ENCODE measurements at regions not wholly inside any gene's neighbourhood (a gene's known extent, or its start where the extent isn't known, plus 50 kb on each side); places are given as distances from the start of the nearest gene placed in this dataset.

GRCh38 chr2:219980638-219981037 lies 353.2 kb downstream of the SLC4A3 start (continued):
- TF ChIP-seq E2F4 (CRISPR knock-in tag; IDR thresholded peaks at IDR 0.05; ENCODE audit: borderline replicate concordance, low read depth) (no peak), ZNF512 (CRISPR knock-in tag; IDR thresholded peaks at IDR 0.05; ENCODE audit: borderline replicate concordance) (no peak), MYBL2 (CRISPR knock-in tag; IDR thresholded peaks at IDR 0.05) (no peak), ZNF532 (CRISPR knock-in tag; IDR thresholded peaks at IDR 0.05; ENCODE audit: borderline replicate concordance) (no peak), TCF7 (CRISPR knock-in tag; IDR thresholded peaks at IDR 0.05; ENCODE audit: low read depth) (no peak)

GRCh38 chr2:219983836-219984235 lies 356.4 kb downstream of the SLC4A3 start:
- no peak overlapping the region for H3K4me3 Mint-ChIP-seq
- TF ChIP-seq ZNF219 (CRISPR knock-in tag; IDR thresholded peaks at IDR 0.05; ENCODE audit: borderline replicate concordance) (no peak), MXD4 (CRISPR knock-in tag; IDR thresholded peaks at IDR 0.05; ENCODE audit: borderline replicate concordance) (no peak), ZNF423 (CRISPR knock-in tag; IDR thresholded peaks at IDR 0.05) (no peak), STAT6 (CRISPR knock-in tag; conservative IDR thresholded peaks at IDR 0.05; ENCODE audit: low read depth) (no peak), E2F4 (CRISPR knock-in tag; IDR thresholded peaks at IDR 0.05; ENCODE audit: borderline replicate concordance, low read depth) (no peak), AR (CRISPR knock-in tag; IDR thresholded peaks at IDR 0.05) (no peak), ZNF532 (CRISPR knock-in tag; IDR thresholded peaks at IDR 0.05; ENCODE audit: borderline replicate concordance) (no peak), ATF2 (CRISPR knock-in tag; IDR thresholded peaks at IDR 0.05; ENCODE audit: borderline replicate concordance, low read depth) (no peak), ETV6 (CRISPR knock-in tag; IDR thresholded peaks at IDR 0.05) (no peak), SMAD3 (CRISPR knock-in tag; IDR thresholded peaks at IDR 0.05; ENCODE audit: borderline replicate concordance) (no peak)
- H3K27ac Mint-ChIP-seq, result no peak overlapping the region
- DNase-seq (ENCODE audit: low spot score) (no peak), ATAC-seq (no peak)
- peaks cover under 1% of the 10 kb centered on the region for H3K4me1 Mint-ChIP-seq
- H3K36me3 Mint-ChIP-seq, result no peaks in the 10 kb centered on the region
- ChIA-PET POLR2A (no interaction called here), CTCF (no interaction called here)
- H3K9me3 Mint-ChIP-seq, result no peaks in the 10 kb centered on the region
- H3K27me3 Mint-ChIP-seq (ENCODE audit: low read depth), result no peaks in the 10 kb centered on the region

Data from WTC11 (cell line).